H1 (cell line): ENCODE measurements at regions not wholly inside any gene's neighbourhood (a gene's known extent, or its start where the extent isn't known, plus 50 kb on each side); places are given as distances from the start of the nearest gene placed in this dataset.
A peak's percentile ranks its signal among the peaks of the same experiment; 100 is the strongest.

Experiments
- CTCF ChIA-PET: fragments of 300-600 bp; sonication (Branson Sonifier 250); formaldehyde crosslinking; loops from one replicate; lab custom pipeline; 2021; ENCODE audit not compliant: partially characterized antibody; lab: Charles Lee
- POLR2A ChIA-PET: fragments of 300-600 bp; sonication (Branson Sonifier 250); formaldehyde crosslinking; loops from one replicate; lab custom pipeline; 2021; ENCODE audit warnings: inconsistent platforms; ENCODE audit not compliant: partially characterized antibody; lab: Charles Lee
- DNase-seq, 2 experiments: peaks; one replicate each; pipeline versions ENCODE4 v3.0.0 to v3.0.0-alpha.2; 2010 to 2022; ENCODE audit warnings: low spot score in 2 of 2, low read depth in 1 of 2, mixed read lengths in 1 of 2
- FAIRE-seq: peaks from 2 replicates; lab custom pipeline; 2011; peaks lifted over from hg19 to GRCh38; lab: Jason Lieb, UNC
- H2AFZ ChIP-seq: 2 replicates; pipeline ENCODE4 v1.8.1; 2012; ENCODE audit warnings: low read length, inconsistent platforms
- H2AK5ac ChIP-seq: 2 replicates; pipeline ENCODE4 v1.6.1; 2013; ENCODE audit warnings: low read depth, low read length
- H2BK120ac ChIP-seq: replicated peaks from 2 replicates; pipeline ENCODE3; 2013; ENCODE audit warnings: low read depth, low read length, inconsistent platforms
- H2BK12ac ChIP-seq: 2 replicates; pipeline ENCODE4 v1.6.1; 2013; ENCODE audit warnings: low read depth, low read length
- H2BK15ac ChIP-seq: 2 replicates; pipeline ENCODE4 v1.6.1; 2013; ENCODE audit warnings: low read length
- H2BK20ac ChIP-seq: 2 replicates; pipeline ENCODE4 v1.6.1; 2013; ENCODE audit warnings: low read length
- H2BK5ac ChIP-seq: 2 replicates; pipeline ENCODE4 v1.6.1; 2013; ENCODE audit warnings: low read depth, low read length
- H3K14ac ChIP-seq: 2 replicates; pipeline ENCODE4 v1.6.1; 2013; ENCODE audit warnings: inconsistent platforms; ENCODE audit not compliant: insufficient read length
- H3K18ac ChIP-seq: 2 replicates; pipeline ENCODE4 v1.6.1; 2013; ENCODE audit warnings: low read length; ENCODE audit errors: extremely low read depth
- H3K23ac ChIP-seq: 2 replicates; pipeline ENCODE4 v1.6.1; 2013; ENCODE audit warnings: inconsistent platforms; ENCODE audit not compliant: insufficient read length
- H3K23me2 ChIP-seq: 2 replicates; pipeline ENCODE4 v1.6.1; 2013; ENCODE audit warnings: low read depth, low read length
- H3K27ac ChIP-seq: 2 replicates; pipeline ENCODE4 v1.6.1; 2011; ENCODE audit warnings: low read depth, low read length, inconsistent platforms
- H3K27me3 ChIP-seq, 4 experiments: replicated peaks in 1 of 4; 1 replicate in 1 of 4; 2 replicates in 3 of 4; pipeline versions ENCODE4 v1.6.1 to v1.8.1; 2011 to 2013; ENCODE audit warnings: low read length in 3 of 4, mild to moderate bottlenecking in 3 of 4, inconsistent platforms in 2 of 4, mixed read lengths in 2 of 4, moderate library complexity in 1 of 4; ENCODE audit not compliant: control insufficient read depth in 3 of 4, insufficient read depth in 3 of 4; ENCODE audit errors: extremely low read depth in 1 of 4
- H3K36me3 ChIP-seq, 4 experiments: 2 replicates each; pipeline versions ENCODE4 v1.6.1 to v1.8.1; 2011 to 2013; ENCODE audit warnings: mild to moderate bottlenecking in 4 of 4, low read length in 3 of 4, moderate library complexity in 2 of 4, control low read depth in 1 of 4, inconsistent platforms in 1 of 4; ENCODE audit not compliant: insufficient read depth in 4 of 4, control insufficient read depth in 2 of 4
- H3K4ac ChIP-seq: replicated peaks from 2 replicates; pipeline ENCODE3; 2013; ENCODE audit warnings: low read length, low read depth, mixed read lengths, inconsistent platforms; ENCODE audit not compliant: insufficient read length
- H3K4me1 ChIP-seq, 4 experiments: replicated peaks in 1 of 4; 1 replicate in 1 of 4; 2 replicates in 3 of 4; pipeline versions ENCODE4 v1.6.1 to v1.8.1; 2011 to 2013; ENCODE audit warnings: low read length in 3 of 4, inconsistent platforms in 2 of 4, mixed read lengths in 1 of 4; ENCODE audit not compliant: insufficient read depth in 4 of 4, control insufficient read depth in 3 of 4
- H3K4me2 ChIP-seq, 2 experiments: 2 replicates each; pipeline versions ENCODE4 v1.6.1 to v1.8.1; 2011 to 2013; ENCODE audit warnings: low read depth in 2 of 2, low read length in 2 of 2, control low read depth in 1 of 2, inconsistent platforms in 1 of 2, mild to moderate bottlenecking in 1 of 2; ENCODE audit not compliant: insufficient read depth in 1 of 2
- H3K4me3 ChIP-seq, 4 experiments: fragments of 200-600, 300-600 bp in 1 of 4; sonication (generic), shearing (Covaris generic), sonication (Bioruptor Twin) in 1 of 4; 2 replicates each; pipeline versions ENCODE4 v1.5.1 to v1.8.1; 2011 to 2016; ENCODE audit warnings: low read length in 4 of 4, low read depth in 3 of 4, control low read depth in 2 of 4, inconsistent platforms in 2 of 4, mild to moderate bottlenecking in 2 of 4, mixed read lengths in 1 of 4, moderate library complexity in 1 of 4; ENCODE audit not compliant: insufficient read depth in 2 of 4; ENCODE audit errors: extremely low read depth in 1 of 4
- H3K56ac ChIP-seq: replicated peaks from 2 replicates; pipeline ENCODE3; 2013; ENCODE audit warnings: low read depth, mild to moderate bottlenecking, mixed read lengths, low read length, inconsistent platforms; ENCODE audit not compliant: insufficient read length
- H3K79me1 ChIP-seq: 2 replicates; pipeline ENCODE4 v1.6.1; 2013; ENCODE audit warnings: low read depth, low read length, control low read depth
- H3K79me2 ChIP-seq, 2 experiments: 2 replicates each; pipeline versions ENCODE4 v1.6.1 to v1.8.1; 2012 to 2013; ENCODE audit warnings: low read length in 2 of 2, mild to moderate bottlenecking in 2 of 2, inconsistent platforms in 1 of 2; ENCODE audit not compliant: insufficient read depth in 2 of 2, control insufficient read depth in 1 of 2
- H3K9ac ChIP-seq, 4 experiments: replicated peaks in 1 of 4; 1 replicate in 1 of 4; 2 replicates in 3 of 4; pipeline versions ENCODE4 v1.6.1 to v1.8.1; 2011 to 2013; ENCODE audit warnings: low read depth in 3 of 4, low read length in 3 of 4, control low read depth in 2 of 4, mild to moderate bottlenecking in 2 of 4, moderate library complexity in 2 of 4, inconsistent platforms in 1 of 4; ENCODE audit errors: extremely low read depth in 1 of 4
- H3K9me3 ChIP-seq, 2 experiments: 2 replicates each; pipeline versions ENCODE4 v1.6.1 to v1.8.1; 2012 to 2013; ENCODE audit warnings: mild to moderate bottlenecking in 2 of 2, moderate library complexity in 2 of 2, control low read depth in 1 of 2, inconsistent platforms in 1 of 2, low read depth in 1 of 2, low read length in 1 of 2, mixed read lengths in 1 of 2; ENCODE audit not compliant: insufficient read depth in 2 of 2
- H4K20me1 ChIP-seq, 2 experiments: replicated peaks in 1 of 2; 2 replicates each; pipeline versions ENCODE3 to v1.8.1; 2011 to 2013; ENCODE audit warnings: inconsistent platforms in 2 of 2, low read length in 2 of 2, mild to moderate bottlenecking in 1 of 2; ENCODE audit not compliant: insufficient read depth in 2 of 2, control insufficient read depth in 1 of 2
- H4K5ac ChIP-seq: 2 replicates; pipeline ENCODE4 v1.6.1; 2013; ENCODE audit warnings: low read length, low read depth, mixed read lengths, inconsistent platforms; ENCODE audit not compliant: insufficient read length
- H4K8ac ChIP-seq: 2 replicates; pipeline ENCODE4 v1.8.0; 2013; ENCODE audit warnings: mild to moderate bottlenecking, moderate library complexity, low read length, inconsistent platforms; ENCODE audit not compliant: insufficient read depth; ENCODE audit errors: extremely low read depth
- H4K91ac ChIP-seq: replicated peaks from 2 replicates; pipeline ENCODE3; 2013; ENCODE audit warnings: low read length, mixed read lengths, inconsistent platforms; ENCODE audit not compliant: insufficient read length
- CBX8 ChIP-seq: fragments of 300-800, 300-1000 bp; sonication (generic); IDR thresholded peaks from 2 replicates; pipeline ENCODE4 v1.7.1; 2016; ENCODE audit warnings: low read depth, low read length, borderline replicate concordance
- CREB1 ChIP-seq: IDR thresholded peaks from 2 replicates; pipeline ENCODE4 v1.6.1; 2012; ENCODE audit warnings: inconsistent platforms
- KDM1A ChIP-seq: fragments of 200-600, 300-600 bp; sonication (generic); IDR thresholded peaks from 2 replicates; pipeline ENCODE4 v1.7.1; 2016; ENCODE audit warnings: mild to moderate bottlenecking, low read length, borderline replicate concordance
- KDM4A ChIP-seq: IDR thresholded peaks from one replicate; pipeline ENCODE4 v1.7.1; 2012; ENCODE audit warnings: low read depth, mild to moderate bottlenecking, moderate library complexity, low read length, inconsistent platforms; ENCODE audit not compliant: severe bottlenecking
- PHF8 ChIP-seq: fragments of 200-600 bp; sonication (generic); conservative IDR thresholded peaks from 2 replicates; pipeline ENCODE4 v1.7.1; 2012; ENCODE audit warnings: low read depth, mild to moderate bottlenecking, inconsistent platforms, low read length, moderate library complexity
- RFX5 ChIP-seq: IDR thresholded peaks from 2 replicates; pipeline ENCODE4 v1.6.1; 2011; ENCODE audit warnings: low read depth, low read length, improper control_type of control experiment, borderline replicate concordance
- SP4 ChIP-seq: IDR thresholded peaks from 2 replicates; pipeline ENCODE4 v1.6.1; 2012; ENCODE audit warnings: low read length, inconsistent platforms
- TAF1 ChIP-seq: IDR thresholded peaks from 2 replicates; pipeline ENCODE4 v1.6.1; 2011; ENCODE audit warnings: mild to moderate bottlenecking, low read depth, low read length
- WGBS, 2 experiments: shearing (Covaris generic) in 1 of 2; methylation state at CpG; one replicate each; pipeline versions ENCODE4 v1.1.6 to v1.1.7; 2013 to 2015; ENCODE audit warnings: low lambda C conversion rate in 2 of 2, mixed read lengths in 2 of 2, inconsistent platforms in 1 of 2, low coverage in 1 of 2, missing lambda C conversion rate in 1 of 2; ENCODE audit not compliant: insufficient replicate concordance in 2 of 2, insufficient coverage in 1 of 2, insufficient read length in 1 of 2; ENCODE audit errors: extremely low coverage in 1 of 2, missing lambda C conversion rate in 1 of 2; 5-methylcytosine and 5-hydroxymethylcytosine counted together
- TF ChIP-seq, protein P1 (sequence below): IDR thresholded peaks from 2 replicates; pipeline ENCODE4 v1.6.1; 2012; ENCODE audit warnings: inconsistent platforms
- TF ChIP-seq, protein P2 (sequence below): IDR thresholded peaks from 2 replicates; pipeline ENCODE4 v1.6.1; 2012; ENCODE audit warnings: inconsistent platforms

DNA sequence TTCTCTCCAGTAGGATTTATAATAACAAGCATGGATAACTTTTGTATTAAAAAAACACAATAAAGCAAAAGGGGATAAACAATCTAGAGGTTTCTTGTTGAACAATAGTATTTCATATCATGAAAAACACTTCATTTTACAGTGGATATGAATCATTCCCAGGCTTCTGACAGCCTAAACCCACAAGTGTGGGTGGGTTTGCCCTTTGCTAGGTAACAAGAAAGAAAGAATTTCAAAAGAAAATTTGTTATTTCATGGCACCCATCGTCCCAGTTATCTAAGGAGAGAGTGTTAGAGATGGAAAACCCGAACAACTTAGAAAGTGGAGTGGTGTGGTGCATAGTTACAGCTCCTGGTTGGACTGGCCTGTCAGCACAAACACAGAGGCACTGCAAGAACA lies 76.1 kb upstream of the GPR6 start:
- H3K18ac ChIP-seq = no peak overlapping the region
- H3K56ac ChIP-seq = no peak overlapping the region
- TF ChIP-seq CREB1 = no peak
- TF ChIP-seq, protein P1, sequence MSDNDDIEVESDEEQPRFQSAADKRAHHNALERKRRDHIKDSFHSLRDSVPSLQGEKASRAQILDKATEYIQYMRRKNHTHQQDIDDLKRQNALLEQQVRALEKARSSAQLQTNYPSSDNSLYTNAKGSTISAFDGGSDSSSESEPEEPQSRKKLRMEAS = no peak
- no peak for TF ChIP-seq SP4
- TF ChIP-seq, protein P2, sequence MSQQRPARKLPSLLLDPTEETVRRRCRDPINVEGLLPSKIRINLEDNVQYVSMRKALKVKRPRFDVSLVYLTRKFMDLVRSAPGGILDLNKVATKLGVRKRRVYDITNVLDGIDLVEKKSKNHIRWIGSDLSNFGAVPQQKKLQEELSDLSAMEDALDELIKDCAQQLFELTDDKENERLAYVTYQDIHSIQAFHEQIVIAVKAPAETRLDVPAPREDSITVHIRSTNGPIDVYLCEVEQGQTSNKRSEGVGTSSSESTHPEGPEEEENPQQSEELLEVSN = no peak
- TF ChIP-seq RFX5 = no peak
- no peak for TF ChIP-seq CBX8
- TF ChIP-seq KDM4A = no peak
- no peak for TF ChIP-seq PHF8
- no peak for TF ChIP-seq KDM1A
- no peak for TF ChIP-seq TAF1
- H4K91ac ChIP-seq = peak overlapping the region; percentile 47
- POLR2A ChIA-PET = no interaction called here
- H2AK5ac ChIP-seq = no peak overlapping the region
- no peak overlapping the region for H2BK5ac ChIP-seq
- peaks cover 2% of the 10 kb centered on the region; the same call in 1 of the 2 replicates for H3K23me2 ChIP-seq
- no peak overlapping the region for H2BK15ac ChIP-seq
- FAIRE-seq (no peak), DNase-seq (no peak)
- peaks cover 0 to 6% (median 4%) of the 10 kb centered on the region in 4 experiments; a peak in 4 of 7 replicates for H3K4me1 ChIP-seq
- no peak overlapping the region for H4K8ac ChIP-seq
- H2BK20ac ChIP-seq = no peak overlapping the region
- WGBS, 2 experiments = 87% methylated on average over 2 of the region's 2 CpGs; no CpG with 5 or more reads in 1 of the 2 experiments
- H3K79me1 ChIP-seq = no peaks in the 10 kb centered on the region
- CTCF ChIA-PET = interaction anchor here (0.7 to 1.5 kb wide), 3 partner anchors 11 to 26 kb away, joined by 3 to 5 read pairs (median 3); no protein-coding TSS in a partner anchor
- H3K23ac ChIP-seq = no peak overlapping the region
- H3K79me2 ChIP-seq = no peaks in the 10 kb centered on the region
- no peak overlapping the region for H2AFZ ChIP-seq
- H4K5ac ChIP-seq = no peak overlapping the region
- no peak overlapping the region for H3K4me3 ChIP-seq
- H2BK12ac ChIP-seq = peak overlapping the region; percentile 18; the same call in 1 of the 2 replicates
- no peak overlapping the region for H3K14ac ChIP-seq
- no peaks in the 10 kb centered on the region for H3K36me3 ChIP-seq
- H3K9me3 ChIP-seq = no peaks in the 10 kb centered on the region
- no peak overlapping the region for H3K9ac ChIP-seq
- H4K20me1 ChIP-seq = no peaks in the 10 kb centered on the region
- H3K4ac ChIP-seq = no peak overlapping the region
- no peak overlapping the region for H3K4me2 ChIP-seq
- H3K27ac ChIP-seq = no peak overlapping the region
- peaks cover 0 to 5% (median 2%) of the 10 kb centered on the region in 4 experiments; a peak in 6 of 7 replicates for H3K27me3 ChIP-seq
- no peak overlapping the region for H2BK120ac ChIP-seq
